Cerebellar nuclear complex (tissue), 1 donor: ENCODE measurements at regions not wholly inside any gene's neighbourhood (a gene's known extent, or its start where the extent isn't known, plus 50 kb on each side); places are given as distances from the start of the nearest gene placed in this dataset.

Experiments
- DNase-seq, 2 experiments: peaks; one replicate each; lab custom pipeline; 2025; lab: John Stamatoyannopoulos, UW

DNA sequence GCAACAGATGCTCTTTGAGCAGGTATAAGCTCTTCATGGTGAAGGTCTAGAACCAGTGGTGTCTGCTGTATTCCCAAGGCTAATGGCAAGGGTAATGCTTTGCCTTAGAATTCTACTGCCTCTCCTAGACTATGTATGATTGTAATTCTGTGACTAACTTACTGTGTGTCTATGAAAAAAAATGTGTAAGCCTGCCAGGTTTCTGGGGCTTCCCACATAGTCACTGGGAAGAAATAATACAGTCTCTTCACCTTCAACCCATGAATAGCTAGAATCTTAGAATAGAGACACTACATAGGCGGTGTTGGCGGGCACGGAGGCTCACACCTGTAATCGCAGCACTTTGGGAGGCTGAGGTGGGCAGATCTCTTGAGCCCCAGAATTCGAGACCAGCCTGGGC lies 84.1 kb downstream of the C11orf91 start:
- no peak for DNase-seq

DNA sequence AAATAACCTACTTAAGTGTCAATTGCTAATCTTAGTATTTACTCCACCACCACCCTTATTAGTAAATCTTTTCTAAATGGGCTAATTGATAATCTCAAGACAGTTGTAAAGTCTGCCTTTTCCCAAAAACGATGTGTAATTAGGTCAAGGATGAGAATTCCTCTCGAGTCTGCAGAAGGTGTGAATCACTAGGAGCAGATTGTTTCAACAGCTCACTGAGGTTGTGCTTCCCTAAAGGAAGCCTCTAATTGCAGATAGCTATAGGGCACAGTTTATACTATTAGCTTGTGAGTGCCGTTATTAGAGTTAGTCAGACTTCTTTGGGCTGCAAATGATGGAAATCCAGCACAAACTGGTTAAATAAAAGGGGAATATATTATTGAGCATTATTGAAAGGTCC lies 84.9 kb downstream of the C11orf91 start:
- DNase-seq: no peak

DNA sequence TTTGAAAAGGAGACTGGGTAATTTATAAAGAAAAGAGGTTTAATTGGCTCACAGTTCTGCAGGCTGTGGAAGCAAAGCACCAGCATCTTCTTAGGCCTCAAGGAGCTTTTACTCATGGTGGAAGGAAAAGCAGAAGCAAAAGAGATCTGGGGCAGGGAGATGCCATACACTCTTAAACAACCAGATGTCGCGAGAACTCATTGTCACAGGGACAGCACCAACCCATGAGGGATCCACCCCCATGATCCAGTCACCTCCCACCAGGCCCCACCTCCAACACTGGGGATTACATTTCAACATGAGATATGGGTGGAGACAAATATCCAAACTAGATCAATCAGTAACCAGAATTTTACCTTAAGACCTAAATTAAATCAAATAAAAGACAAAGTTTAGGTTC lies 87.2 kb downstream of the C11orf91 start:
- DNase-seq: no peak

DNA sequence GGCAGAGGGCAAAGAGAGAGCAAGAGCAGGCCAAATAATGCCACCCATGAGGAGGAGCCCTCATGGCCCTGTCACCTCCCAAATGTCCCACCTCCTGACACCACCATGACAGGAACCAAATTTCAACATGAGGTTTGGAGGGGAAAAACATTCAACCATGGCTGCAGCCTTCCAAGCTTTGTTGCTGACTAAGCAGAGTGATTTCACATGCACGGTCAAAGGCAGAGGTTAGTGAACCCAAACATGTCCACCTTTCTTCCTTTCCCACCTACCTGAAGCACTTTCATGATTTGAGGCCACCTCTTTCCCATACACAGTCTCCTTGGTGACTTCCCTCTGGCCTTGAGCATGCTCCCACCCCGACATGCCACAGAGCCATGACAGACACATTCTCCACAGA lies 89.7 kb downstream of the C11orf91 start:
- DNase-seq: no peak

DNA sequence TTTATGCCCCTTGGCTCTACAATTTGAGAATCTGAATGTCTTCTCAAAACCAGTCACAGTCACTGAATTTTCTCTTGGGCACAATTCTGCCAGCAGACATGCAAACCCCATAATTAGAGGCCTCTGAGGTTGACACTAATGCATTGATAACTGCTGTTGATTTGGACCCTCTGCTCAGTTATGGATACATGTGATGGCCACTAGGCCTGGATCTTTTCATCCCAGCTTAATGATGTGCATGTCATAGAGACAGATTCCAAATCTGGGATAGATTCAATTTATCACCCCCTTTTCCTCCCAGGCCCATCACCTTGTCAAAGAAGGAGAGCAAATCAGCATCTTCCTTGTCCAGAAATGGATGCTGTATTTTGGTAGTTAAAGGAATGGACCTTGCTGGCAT lies 92.2 kb downstream of the C11orf91 start:
- no peak for DNase-seq

DNA sequence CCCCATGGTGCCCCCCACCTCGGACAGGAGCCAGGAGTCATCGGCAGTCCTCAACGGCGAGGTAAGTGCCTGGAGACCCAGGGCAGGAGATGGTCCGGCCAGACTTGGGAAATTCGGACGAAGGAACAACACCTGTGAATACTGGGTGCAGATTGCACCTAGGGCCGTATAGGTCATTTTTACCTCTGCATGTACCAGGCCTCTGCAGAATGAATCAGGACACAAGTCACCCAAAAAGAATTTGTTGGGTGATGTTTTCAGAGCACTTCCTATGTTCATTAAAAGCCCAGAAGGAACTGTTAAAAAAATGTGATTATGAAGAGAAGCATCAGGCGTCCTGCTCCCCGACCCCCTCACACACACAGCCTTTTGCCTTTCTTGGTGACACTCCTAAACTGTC lies 93.9 kb downstream of the C11orf91 start:
- no peak for DNase-seq

DNA sequence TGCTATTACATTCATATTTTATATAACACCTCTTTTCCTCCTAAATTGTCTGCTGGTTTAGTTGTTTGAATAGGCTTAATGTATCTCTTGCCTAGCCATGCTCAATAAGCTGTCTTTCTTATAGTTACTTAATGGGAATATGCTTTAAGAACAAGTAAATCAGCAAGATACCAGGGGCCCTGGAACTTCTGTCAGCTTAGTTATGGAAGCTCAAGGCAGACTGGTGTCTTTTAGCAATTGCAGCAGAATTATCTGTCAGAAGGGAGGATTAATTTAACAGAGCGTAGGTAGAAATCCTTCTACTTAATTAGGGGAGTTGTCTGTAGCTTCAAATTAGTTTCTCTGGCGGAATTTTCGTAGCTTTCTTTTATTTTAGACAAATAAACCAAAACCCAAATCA lies 94.9 kb downstream of the C11orf91 start:
- no peak for DNase-seq

DNA sequence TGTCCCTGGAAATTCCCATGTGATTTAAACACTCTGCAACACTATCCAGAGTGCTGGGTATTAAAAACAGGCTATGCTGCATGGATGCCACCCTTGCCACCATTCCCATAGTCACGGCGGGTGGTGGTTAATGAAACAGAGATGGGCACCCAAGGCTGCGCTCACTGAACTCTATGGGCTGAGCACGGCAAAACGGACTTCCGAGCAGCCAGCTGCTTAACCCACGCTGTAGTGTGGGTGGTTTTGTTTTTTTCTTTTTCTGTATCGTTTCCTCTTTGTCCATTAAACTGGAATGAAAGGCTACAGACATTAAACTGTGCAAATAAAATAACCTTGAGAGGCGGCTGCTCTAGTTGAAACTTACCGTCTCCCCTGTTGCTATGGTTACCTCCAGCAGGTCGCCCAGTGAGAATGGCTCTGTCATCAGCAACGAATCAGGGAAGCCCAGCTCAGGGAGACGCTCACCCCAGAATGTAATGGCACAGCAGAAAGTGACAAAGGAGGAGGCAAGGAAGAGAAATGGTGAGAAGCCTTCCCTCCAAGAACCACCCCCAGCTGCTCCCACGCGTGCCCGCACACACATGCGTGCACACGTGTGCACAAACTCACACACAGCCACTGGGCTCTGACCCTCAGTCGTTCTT lies 102.1 kb downstream of the C11orf91 start:
- peak in 1 of 2 experiments; percentile 42 for DNase-seq

DNA sequence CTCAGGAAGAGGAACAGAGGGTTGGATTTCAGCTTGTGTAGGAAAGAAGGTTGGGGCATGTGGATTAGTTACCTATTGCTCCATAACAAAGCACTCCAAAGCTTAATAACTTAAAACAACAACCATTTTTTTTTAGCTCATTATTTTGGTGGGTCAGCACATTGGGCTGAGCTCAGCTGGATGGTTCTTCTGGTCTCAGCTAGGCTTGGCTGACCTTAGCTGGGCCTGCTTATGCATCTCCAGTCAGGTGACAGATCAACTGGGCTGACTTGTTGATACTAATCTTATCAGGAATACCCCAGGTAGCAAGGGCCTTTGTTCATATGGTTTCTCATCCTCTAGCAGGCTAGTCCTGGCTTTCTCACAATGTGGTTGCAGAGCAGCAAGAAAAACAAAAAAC lies 106.4 kb downstream of the C11orf91 start:
- DNase-seq: no peak

DNA sequence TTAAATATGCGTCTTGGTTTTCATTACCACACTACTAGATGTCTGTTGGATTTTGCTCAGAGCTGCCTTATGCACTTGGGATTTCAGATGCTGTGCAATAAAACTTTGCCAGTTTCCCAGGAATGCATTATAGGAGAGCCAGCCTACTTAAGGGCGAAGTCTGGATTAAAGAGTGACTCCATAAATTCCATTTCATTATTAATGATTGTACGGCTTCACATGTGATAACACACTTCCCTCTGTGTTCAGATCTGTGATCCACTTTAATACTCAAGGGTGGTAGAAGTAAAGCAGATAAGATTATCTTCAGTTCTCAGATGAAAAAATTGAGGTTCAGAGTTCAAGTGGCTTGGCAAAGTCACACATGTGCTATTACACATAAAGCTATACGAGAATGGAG lies 110.2 kb downstream of the C11orf91 start:
- DNase-seq: no peak

DNA sequence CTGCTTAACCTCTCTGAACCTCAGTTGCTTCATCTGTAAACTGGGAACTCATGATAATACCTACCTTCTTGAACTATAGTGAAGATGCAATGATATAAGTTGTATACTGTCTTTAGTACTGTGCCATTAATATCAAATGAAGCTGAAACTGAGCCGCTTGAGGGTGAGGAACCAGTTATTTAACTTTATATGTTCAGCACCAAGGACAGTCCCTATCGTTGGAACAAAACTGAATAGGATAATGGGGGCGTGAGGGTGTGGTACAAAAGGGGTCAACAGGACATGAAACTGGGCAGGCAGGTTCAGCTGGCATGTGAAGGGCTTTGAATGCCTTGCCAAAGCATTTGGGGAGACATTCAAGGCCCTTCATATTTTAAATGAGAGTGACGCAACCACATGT lies 112.6 kb downstream of the C11orf91 start:
- no peak for DNase-seq

DNA sequence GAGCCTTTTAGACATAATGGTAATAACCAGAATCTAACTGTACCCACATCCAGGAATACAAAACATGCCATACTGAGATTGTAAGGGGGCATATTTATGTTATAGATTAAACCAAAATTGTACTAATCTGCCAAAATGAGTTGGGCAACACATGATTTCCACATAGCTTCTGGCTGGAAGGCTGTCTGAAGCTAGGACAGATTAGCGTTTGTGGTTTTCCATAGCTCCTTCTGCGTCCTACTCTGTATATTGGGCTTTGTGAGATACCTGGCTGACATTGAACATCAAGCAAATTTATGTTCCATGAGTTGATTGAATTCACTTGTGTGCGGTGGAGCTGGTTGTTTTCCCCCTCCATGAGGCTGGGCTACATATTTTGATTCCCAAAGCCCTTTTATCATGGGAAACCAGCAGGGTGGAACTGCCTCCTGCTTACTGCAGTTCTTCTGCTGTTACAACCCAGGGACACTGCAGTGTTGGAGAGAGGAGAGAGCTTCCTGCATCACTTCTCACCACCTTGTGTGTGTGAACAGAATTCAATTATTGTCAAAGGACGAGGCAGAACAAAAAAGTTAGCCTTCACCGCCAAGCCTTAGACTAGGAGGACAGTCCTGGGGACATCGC lies 114.9 kb downstream of the C11orf91 start:
- no peak for DNase-seq

DNA sequence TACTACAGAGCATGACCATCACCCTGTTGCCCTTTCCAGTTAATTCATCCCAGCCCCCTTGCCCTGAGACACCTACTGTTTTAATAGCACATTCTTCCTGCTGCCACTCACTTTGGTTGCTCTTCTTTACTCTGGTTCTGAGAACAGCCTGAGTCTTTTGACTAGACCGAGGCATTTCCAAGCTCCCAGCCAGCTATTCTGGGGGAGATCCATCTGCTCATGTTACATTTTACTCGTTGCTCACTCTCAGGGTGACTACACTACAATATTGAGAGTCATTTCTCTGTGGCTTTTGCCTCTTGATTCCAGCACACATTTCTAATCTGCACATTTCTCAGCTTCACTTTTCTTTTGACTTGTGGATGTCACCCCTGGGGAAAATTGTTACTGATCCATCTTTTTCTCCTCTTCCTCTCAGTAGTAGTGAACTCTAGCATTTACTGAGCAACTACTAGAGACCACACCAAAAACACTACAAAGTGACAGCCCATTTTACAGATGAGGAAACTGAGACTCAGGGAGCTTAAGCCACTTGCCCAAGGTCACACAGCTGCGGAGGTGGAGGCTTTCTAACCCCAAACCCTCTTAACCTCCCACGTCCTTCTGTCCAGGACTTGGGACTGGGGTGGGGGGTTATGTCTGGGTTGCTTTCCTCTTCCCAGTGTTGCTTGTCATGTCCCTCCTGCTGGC lies 117.8 kb downstream of the C11orf91 start:
- no peak for DNase-seq

DNA sequence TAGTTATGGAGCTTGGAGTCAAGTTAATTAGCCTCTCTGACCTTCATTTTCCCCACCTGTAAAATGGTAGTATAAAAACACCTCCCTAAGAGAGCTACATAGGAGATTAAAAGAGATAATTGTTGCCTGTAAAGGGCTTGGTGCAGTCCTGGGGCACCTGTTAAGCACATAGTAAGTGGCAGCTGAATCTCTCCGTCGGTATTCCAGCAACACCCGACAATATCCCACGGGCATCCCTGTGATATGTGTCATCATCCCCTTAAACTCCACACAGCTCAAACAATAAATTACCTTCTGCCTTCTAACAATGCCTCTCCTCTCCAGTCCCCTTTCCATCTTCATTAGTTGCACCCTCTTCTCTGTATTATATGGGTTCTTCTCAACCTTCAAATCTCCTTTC lies 121.5 kb downstream of the C11orf91 start:
- DNase-seq: no peak

DNA sequence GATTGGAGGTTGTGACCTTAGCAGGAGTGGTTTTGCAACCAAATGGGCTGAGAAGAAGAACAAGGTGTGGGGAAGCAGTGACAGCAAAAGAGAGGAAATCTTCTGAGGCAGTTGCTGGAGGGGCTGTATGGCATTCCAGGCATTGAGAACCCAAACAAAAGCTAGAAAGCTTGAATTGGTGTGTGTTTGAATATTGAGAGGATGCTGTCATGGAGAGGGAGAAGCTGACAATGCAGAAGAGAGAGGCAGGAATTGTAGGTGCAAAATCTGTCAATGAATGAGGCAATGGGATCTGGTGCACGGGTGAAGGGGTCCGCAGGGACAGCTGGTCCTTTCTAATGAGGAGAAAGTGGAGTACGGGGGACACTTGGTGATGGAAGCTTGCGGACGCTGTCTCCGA lies 123.4 kb downstream of the C11orf91 start:
- no peak for DNase-seq

DNA sequence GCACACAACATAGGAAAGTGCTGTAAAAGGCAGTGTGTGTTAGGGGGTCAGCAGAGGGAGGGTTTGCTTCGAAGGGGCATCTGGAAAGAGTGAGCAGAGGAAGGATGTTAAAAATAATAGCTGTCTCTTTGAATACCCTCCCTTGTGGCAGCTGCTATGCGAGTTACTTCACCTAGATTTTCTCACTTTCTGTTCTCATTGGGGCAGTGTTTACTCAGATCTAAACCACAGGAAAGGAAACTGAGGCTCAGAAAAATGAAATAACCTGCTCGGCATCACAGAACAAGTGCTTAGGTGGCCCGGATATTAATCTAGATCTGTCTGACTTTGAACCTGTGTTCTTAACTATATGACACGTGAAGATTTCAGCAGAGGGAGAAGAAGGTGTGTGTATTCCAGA lies 125.3 kb downstream of the C11orf91 start:
- no peak for DNase-seq

DNA sequence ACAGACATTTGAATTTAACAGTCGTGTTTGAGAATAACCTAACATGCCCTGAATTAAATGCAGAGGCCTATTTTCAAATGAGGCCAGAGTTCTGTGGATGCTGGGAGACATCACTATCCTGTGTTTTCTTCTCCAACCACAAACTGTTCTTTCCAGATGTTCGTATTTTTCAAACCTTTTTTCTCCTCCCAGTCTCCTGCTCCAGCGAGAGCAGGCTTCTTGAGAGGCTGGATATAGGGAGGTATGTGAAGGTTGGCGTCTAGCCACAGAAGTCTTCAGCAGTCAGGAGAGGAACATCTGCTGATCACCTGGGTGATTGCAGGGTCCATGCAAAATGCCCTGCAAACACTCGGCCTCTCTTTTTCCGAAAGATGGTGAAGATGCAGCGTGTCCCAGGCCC lies 126.3 kb downstream of the C11orf91 start:
- no peak for DNase-seq

DNA sequence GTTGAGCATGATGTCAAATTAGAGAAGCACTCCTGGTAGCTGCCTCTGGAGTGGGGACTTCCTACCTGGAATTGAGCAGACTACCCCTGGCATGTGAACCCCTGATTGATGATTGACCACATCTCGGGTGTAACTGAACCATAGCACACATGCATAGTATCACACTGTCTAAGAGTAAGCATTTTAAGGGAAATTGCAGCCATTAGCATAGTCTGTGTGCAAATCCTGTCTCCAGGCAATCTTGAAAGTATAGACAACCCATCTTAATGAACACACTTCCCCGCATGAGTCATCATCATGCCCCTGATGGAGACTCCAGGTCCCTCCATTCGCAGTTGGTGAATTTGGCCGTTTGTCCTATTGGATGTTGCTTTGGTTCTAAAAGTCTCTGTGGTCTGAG lies 131.3 kb downstream of the C11orf91 start:
- no peak for DNase-seq

DNA sequence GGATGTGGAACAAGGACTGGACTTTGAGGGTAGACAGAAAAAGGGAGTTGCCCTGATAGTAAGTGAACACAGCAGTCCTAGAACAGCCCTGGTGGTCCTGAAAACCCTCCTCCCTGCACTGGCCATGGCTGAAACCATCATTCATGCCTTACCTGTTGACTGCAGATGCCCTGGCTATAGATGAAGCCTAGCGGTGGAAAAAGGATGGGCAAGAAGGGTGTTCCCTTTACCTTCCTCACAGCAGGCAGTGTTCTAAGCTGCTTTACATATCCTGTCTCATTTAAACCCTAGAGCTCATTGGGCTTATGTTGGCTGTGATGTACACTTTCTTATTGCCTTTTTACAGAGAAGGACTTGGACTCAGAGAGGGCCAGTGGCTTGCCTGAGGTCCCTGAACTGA lies 133.6 kb downstream of the C11orf91 start:
- DNase-seq: no peak

DNA sequence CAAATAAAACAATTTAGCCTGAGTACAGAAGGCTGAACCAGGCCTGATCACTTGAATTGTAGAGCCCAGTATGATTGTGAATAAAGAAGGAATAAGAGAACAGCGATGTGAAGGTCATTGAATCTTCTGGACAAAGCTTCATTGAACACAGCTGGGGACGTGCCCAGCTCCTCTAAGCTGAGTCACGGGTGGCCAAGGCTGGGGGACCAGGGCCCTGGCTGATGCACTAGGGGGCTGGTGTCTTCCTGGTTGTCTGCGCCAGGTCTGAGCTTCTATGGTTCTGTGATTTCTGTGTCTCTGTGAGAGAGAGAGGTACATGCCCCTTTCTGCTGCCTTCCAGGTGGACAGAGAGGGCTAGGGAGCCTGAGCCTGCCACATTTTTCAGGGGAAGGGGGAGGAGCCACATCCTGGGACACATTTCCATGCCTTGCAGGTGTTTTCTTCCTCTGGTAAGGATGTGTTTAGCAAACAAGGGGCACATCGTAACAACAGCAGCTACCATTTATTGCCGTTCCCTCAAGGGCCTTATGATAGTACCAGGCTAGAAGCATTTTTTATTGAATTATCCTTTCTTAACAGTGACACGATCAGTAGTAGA lies 135.7 kb downstream of the C11orf91 start:
- DNase-seq: no peak

DNA sequence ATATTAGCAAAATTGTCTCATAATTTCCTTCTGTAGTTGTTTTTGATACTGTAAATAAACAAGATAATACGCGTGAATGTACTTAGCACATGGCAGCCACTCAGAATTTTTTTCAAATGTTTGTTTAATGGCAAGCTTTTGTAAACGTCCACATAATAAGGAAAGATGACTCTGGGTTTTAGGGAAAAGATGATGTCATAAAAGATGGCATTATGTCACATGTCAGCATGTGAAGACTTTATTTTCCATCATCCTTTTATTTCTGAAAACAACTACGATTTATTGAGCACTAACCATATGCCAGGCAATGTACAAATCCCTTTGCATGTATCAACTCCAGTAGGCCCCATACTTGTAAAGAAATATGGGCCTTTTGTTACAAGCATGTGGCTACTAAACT lies 139.9 kb downstream of the C11orf91 start:
- DNase-seq: no peak

DNA sequence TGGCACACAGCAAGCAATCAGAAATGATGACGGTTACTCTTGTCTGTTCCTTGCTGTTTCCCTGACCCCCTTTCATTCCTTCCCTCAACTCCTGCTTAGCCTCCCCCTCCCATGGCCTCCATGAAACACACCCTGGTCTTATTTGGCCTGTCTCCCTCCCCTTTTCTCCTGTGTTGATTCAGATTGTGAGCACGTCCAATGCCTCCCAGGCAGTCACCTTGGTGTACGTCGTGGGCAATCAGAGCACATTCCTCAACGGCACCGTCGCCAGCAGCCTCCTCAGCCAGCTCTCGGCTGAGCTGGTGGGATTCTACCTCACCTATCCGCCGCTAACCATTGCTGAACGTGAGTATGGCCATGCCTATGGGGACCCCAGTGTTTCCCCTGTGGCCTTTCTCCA lies 141.1 kb downstream of the C11orf91 start:
- no peak for DNase-seq

DNA sequence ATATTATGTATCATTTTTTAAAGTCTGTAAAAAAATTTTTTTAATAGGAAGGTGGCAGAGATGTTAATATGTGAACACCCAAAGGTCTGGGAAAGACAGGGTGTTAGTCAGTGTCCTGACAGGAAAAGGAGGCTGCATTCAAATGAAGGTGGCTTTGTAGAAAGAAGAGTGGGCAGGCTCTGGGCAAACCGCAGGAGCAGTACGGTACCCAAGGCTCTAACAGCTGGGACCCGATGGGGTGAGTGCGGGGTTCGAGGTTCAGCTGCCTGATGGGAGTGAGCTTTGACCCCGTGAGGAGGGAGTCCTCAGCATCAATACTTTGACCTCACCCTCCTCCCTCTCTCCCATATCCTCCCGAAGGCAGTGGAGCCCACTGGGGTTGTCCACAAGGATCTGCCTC lies 142.5 kb downstream of the C11orf91 start:
- no peak for DNase-seq
